HG03139 (cell line): ENCODE measurements at regions not wholly inside any gene's neighbourhood (a gene's known extent, or its start where the extent isn't known, plus 50 kb on each side); places are given as distances from the start of the nearest gene placed in this dataset.

ENCODE experiments used
- ATAC-seq: cut with Tn5 transposase; IDR thresholded peaks from one replicate; pipeline ENCODE4 v1.9.1; 2021; ENCODE audit not compliant: unreplicated experiment

DNA sequence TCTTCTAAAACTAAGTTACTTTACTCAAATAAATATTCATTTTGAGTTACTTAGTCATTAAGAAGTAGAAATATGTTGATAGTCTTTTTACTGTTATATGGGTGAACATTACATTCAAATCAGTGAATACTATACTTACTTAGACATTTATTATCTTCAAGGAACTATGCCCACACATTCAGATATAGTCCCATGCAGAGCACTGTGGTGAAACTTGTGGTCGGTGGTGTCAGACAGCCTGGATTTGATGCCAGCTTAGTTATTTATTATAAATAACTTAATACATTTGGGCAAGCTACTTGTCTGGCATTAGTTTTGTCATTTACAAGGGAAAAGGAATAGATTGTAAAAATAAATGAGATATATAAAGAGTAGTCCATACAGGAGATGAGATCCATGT is 149.5 kb downstream of the RAP2B start:
- ATAC-seq, result no peak

DNA sequence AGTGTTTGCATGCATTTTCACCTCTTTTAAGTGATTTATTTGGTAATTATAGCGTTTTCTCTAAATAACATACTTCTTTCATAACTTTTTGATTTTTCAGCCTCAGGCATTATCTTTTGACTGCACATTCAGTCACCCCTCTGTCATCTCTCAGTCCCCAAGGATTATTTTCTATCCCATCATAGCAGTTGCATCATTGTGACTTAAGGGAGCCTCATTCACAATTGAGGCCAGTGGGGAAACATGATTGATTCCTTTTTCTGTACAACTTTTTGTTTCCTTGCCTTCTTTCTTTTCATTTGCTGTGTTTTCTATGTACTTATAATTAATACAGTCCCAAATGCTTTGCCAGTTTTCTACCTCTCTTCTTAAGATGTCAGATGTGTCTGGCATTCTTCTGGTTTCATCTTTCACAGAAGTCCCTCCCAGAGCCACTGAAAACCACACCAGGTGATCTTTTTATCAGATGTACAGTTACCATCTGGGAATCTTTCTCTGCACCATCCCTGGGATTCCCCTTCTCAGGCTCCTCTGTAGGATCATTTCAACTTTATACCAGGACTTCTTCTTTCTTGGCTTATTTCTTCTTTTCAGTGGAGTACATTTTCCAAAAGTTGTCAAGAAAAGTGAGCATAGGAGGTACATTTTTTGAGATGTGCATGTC is 151.4 kb downstream of the RAP2B start:
- ATAC-seq, result no peak

DNA sequence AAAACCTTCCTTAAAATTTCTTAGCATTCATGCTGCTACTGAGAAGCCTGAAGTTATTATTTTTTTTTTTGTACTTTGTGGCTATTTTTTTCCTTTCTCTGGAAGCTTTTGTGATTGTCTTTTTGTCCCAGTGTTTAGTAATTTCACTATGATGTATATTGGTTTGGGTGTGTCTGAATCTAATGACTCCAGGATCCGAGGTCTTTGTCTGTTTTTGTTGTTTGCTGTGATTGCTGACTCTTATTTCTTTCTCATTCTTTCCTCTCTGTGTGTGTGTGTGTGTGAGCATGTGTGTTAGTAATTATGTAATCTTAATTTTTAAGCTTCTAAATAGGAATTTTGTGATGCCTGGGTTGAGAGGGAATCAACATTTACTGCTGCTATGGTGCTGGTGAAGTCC is 152.0 kb downstream of the RAP2B start:
- no peak for ATAC-seq

DNA sequence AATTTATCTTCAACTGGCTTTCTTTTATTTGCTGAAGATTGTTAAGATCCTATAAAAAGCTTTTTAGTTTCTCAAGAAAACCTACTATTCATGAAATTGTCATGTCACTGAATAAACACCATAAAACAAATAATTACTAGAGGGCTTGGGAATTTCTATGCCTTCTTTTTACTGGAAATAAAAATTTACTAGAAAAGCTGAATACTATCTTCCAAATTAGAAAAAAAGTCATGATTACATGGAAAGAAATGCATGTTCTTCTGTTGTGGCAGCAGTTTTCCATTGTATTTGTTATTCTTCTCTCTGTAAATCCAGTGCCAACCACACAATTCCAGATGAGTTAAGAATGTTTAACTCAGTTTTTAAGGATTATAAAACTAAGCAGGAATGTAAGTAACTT is 153.8 kb downstream of the RAP2B start:
- ATAC-seq, result no peak

DNA sequence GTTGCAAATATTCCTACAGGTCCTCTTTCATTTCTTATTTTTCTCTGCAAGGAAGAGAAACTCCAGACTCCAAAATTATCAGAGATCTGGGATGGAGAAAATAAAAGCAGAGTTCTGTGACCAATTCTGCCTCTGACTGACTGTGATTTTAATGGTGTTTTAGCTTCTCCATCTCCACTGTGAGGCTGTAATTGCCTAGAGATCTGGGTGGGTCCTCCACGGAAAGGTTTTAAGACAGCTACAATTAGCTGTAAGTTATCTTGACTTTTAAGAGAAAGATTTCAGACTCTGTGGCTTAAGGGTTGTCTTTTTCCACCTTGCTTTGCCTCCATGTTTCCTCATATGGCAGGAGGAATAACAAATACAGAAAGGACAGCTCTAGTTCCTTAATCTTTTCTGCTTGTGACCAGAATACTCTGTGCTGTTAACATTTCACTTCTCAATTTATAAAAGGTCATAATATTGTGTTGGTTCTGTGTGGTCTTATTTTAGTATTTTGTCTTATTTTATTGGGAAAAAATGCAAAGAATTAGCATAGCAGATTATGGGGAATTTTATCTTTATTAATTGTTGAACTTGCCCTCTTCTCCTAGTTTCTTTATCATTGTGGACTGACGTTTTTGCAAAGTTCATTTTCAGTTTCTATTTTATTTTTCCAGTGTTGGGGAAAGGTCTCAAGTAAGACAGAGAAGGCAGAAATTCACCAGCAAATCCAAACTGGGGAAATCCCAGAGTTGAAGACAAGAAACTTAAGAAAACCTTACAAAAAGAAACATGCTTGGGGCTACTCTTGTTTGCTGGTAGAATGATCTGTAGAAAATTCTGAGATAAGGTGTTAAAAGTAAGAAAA is 157.9 kb downstream of the RAP2B start:
- ATAC-seq, result no peak

DNA sequence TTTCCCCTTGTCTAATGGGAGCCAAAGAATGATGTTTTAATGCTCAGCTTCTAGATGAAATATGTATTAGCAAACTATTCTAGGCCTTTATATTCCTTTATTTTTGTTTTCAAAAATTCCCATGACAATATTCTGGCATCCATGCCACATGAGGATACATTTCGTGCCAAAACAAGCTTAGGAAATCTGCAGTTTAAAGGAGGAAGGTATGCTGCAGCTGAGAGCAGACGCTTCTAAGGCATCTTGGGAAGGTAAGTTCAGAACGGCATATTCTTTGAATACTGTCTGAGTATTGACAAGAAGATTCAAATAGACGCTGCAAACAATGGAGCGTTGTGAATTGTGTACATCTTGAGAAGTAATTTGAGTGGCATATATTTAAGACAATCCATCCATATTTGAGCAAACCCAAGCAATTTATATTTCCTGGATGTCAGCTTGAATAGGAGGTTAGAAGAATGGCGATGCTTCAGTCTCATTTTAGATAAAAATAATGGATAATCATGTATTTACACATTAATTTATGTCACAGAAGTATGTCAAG is 158.6 kb downstream of the RAP2B start:
- ATAC-seq, result no peak

DNA sequence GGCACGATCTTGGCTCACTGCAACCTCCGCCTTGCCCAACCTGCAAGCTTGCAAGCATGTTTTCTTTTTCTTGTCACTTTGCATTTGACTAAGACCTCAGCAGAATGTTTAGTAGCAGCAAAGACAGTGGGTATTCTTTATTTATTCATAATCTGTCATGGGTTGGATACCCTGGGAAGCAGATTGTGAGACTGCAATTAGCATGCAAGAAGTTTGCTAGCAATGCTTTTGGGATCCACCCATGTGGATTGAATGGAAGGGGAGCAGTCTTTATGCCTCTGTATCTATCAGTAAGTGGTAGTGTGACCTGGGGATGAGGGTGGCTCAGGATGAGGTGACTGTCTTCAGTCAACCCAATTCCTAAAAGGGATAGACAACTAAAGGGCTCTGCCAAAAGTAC is 166.7 kb downstream of the RAP2B start:
- no peak for ATAC-seq

DNA sequence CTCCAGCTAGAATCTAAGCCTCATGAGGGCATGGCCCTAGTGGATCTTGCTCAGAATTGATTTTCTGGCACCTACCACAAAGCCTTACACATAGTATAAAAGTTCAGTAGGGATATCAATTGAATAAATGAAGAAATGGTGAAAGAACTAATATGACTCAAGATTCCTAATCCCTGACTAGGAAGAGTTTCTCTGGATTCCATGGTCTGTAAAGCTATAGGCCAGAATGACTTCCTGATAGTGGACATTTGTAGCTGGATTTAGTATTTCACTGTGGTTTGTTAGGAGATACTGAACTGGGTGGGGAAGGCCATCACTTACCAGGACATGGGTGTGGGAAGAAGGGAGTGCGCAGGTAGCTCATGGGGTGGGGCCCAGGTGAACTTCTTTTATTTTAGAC is 168.9 kb downstream of the RAP2B start:
- ATAC-seq, result no peak

DNA sequence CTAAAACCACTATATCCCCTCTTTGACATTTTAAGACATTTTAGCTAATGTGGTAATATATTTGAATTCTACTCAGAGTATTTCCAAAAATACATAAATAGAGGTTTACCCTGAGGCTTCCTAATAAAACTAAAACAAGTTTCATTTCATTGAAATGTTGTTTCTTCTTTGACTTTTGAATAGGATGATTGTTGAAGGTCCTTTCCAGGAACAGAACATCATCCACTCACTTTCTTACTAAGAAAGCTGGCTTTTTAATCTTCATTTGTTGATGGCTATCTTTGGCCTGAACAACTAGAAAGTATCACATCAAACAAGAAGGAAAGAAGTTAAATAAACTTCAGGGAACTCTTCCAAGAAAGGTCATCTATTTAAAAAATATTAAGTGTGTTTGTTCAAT is 169.7 kb downstream of the RAP2B start:
- no peak for ATAC-seq

DNA sequence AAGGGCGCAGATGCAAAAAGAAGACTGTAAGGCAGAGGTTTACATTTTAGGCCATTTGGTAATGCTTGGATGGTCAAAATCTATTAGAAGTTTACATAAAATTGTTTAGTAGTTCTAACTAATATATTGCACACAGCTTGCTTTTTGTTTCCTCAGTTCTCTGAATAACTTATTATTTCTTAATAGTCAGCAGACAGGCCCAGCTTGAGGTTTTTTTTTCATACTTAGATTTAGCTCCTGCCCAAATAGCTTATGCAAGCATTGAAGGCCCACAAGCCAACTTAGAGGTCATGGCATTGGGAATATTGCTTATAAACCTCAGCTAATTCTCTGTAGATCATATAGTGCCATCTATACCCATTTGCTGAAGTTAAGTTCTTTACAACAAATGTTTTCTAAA is 172.5 kb downstream of the RAP2B start:
- ATAC-seq, result no peak

DNA sequence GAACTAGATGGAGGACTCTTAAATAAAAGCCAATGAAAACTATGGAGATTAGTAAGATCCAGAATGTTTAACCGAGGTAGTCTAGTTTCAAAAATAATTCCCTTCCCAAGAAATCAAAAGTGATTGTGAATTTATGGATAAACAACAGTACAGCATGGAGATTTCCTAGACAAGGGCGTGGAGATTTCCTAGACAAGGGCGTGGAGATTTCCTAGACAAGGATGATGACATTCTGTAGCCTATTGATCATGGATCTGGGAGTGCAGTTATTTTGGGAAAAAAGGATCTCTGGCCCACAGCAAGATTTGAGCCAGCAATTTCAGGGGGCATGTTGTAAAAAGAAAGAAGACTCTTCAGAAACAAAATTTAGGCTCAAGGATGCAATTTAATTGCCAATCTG is 175.3 kb downstream of the RAP2B start:
- no peak for ATAC-seq

DNA sequence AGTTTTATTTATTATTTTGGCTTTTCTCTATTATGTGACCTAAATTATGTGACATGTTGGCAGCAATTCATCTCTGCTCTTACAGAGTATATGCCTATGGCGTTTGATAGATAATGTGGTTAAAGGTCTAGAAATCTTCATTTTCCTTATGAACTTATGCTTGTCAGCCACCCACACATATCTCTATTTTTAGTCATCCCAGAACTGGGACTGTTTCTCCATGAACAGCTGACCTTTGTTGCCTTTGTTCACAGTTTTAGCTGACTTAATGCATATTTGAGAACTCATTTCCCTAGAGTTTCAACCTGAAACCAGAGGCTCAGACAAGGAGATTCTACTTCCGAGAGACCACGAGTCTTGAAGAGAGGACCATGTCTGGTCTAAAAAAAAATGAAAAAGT is 176.5 kb downstream of the RAP2B start:
- no peak for ATAC-seq

DNA sequence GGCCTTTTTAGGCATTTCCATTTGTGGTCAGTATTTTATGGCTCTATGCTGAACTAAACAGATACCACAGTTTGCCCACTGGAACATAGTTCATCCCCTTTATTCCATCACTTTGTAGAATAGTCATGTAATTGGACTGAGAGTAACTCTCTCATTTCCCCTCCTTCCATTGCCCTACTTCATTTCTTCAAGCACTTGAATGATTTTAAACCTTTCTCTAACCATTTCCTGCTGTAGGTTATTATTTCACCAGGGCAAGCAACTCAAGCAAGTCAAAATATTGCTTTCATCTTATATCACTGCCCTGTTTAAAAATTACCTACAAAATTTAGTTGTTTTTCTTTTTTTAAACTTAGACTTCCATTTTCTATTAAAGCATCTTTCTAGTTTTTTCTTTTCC is 177.0 kb downstream of the RAP2B start:
- ATAC-seq, result no peak

DNA sequence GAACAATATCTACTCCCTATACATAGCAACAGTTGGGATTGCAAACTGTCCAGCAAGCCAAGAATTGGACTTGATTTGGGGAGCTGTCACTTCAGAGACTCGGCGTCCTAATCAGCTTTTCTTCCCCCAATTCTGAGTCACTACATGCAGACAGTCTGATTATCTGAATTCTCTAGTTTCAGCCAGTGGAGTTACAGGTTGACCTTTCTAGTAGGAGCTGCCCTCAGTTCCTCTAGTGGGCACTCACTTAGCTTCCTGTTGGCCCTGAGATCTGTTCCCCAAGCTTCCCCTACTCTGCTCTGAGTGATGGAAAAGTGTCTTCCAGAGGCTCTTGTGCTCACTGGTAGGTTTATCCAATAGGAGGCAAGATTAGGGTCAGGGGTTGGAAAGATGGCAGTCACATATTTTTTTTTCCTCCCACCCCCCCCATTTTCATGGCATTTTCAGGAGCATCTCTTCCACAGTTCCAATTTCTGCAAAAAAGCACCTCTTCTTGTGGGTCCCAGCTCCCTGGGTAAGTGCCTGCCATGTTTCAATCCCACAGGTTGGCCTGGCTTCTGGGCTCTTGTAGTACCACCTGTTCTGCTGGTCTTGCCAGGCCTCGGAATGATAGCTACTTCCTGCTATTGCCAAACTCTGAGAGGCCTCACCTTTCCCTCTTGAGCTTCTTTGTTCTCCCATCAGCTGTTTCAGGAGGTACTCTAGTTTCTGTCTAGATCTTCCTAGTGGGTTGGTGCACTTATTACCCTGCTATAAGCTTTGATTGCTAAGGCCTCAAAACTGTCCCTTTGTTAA is 182.2 kb downstream of the RAP2B start:
- no peak for ATAC-seq

DNA sequence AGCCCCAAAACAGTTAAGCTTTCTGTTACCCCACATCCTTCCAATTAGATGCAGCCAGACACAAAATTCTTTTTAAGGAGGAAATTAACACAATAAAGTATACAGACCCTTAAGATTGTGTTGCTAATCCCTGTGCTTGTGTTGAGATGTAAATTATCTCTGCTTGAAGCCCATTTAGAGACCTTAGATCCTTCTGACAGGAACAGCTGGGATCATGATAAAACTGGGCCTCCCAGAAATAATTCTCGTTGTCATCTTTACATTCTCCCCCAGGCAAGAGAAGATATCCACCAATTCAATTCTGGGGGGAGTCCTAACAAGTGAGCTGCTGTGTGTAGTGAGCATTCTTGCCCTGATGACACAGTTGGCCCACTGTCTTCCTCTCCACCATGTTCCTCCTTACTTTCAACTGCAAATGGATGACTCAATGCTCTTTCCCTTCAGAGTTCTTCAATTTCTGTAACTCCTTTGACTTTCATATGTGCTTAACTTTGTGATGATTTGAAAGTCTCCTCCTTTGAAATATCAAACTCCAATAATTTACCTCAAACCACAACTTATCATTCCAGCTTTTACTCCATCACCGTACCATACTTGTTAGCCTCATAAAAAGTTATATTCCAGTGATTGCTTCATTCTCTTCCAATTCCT is 186.6 kb downstream of the RAP2B start:
- ATAC-seq, result no peak

DNA sequence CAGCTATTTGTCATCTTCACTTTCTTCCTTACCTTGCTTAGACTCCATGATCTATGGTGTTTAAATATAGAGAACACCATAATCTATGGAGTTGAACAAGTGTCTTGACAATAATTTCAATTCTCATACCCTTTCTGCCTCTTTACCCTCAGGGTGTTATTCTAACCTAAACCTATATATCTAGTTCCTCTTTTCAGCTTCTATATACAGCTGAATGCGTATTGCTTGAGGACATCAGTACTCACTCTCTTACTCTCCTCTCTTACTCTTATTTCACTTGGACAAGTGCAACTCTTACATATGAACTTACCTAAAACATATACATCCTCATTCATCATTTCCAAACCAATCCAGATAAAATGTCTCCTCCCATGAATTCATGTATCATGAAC is 187.1 kb downstream of the RAP2B start:
- ATAC-seq, result no peak

DNA sequence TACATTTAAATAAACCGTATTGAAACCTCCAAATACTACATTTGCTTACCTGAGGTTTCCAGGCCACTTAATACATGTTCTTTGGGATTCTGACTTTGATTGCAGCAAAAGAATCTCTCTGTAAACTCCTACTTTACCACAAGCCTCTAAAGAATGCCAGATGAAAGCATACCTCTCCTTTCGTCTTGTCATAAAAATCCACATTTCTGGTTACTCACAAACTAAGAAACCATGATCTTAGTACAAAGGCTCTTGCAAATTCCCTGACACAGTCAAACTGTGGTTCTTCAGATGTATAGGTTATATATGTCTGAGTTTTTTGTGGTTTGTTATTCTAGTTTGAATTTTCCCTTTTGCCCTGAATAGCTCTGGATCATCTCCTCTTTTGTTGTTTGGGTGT is 188.4 kb downstream of the RAP2B start:
- no peak for ATAC-seq

DNA sequence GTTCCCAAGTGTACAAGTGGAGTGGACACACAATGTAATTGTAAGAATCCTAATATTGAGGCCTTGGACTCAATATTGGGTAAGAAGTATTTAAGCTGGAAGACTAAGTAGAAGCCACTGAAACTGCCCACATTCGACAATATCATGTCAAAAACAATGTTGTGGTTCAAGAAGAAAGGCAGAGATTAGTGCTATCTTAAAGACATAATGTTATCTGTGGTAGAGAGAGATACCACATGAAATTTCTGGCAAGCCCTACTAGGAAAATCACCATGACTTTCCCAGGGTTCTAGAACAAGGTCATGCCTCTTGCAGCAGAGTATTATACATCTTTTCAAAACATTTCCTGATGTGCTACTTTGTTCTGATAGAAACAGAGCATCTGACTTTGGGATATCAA is 192.6 kb downstream of the RAP2B start:
- ATAC-seq, result no peak

DNA sequence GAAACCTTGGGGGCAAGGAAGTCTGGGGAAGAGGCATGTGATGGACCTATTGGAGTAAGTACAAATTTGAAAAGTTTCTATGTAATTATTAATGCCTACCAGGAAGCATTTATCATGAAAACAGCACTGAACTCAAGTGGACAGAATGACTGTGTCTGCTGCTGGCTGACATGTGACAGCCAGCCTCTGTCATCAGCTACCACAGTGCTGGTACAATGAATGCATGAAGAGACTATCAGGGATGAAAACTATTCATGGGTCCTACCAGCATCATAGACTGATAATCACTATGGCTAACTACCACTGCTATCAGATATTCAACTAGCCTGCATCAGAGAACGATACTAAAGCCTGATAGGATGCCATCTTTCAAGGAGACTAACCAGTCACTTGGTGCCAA is 193.5 kb downstream of the RAP2B start:
- no peak for ATAC-seq

DNA sequence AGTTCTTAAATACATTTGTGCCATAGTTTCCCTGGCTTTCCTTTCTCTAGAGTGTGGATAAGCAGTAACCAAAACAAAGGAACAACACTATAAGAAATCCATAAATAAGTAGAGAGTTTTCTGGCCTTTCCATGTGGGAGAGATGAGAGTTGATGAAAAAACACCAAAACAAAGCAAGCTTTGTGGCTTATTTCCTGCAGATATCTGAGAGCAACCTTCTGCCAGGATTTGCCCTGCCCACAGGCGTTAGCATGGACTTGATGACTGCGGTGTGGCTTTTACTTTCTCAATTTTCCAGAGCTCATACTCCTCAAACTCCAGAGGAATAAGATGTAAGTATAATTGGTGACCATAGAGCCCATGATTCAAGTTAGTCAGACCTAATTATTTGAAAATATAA is 194.9 kb downstream of the RAP2B start:
- ATAC-seq, result no peak

DNA sequence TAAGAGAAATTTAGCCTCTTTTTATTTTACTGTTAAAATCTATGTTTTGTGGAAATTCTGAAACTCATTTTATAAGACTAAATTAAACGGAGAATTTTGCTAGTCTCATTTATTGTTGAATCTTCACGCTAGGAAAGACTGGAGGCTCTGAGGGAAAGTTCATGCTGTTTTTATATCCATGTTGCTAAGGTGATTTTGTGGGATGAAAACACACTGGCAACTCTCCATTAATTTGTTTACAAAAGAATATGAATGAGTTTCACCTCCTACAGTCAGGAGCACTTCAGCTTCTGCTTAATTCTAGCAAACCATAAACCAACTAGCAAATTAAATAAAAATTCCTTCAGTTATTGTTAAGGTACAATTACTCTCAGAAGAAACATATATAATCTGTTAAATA is 195.4 kb downstream of the RAP2B start:
- ATAC-seq, result no peak
